ENCODE measurements at regions not wholly inside any gene's neighbourhood (a gene's known extent, or its start where the extent isn't known, plus 50 kb on each side); places are given as distances from the start of the nearest gene placed in this dataset.

DNA sequence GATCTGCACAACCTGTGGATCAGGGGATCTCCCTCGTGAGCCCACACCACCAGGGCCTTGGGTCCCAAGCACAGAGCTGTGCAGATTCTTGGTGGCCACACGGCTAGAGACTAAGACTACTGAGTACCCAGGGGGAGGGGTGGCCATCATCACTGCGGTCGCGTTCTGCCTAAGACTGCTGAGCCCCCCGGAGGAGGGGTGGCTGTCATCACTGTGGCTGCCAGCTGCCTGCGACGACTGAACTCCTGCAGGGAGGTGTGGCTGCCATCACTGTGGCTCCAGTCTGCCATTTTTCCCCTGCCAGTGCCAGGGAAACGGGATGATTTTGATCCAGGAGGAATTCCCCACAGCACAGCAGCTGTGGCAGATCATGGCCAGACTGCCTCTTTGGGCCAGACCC, 141.7 kb upstream of the SPANXB1 start:
- TF ChIP-seq, protein P1, sequence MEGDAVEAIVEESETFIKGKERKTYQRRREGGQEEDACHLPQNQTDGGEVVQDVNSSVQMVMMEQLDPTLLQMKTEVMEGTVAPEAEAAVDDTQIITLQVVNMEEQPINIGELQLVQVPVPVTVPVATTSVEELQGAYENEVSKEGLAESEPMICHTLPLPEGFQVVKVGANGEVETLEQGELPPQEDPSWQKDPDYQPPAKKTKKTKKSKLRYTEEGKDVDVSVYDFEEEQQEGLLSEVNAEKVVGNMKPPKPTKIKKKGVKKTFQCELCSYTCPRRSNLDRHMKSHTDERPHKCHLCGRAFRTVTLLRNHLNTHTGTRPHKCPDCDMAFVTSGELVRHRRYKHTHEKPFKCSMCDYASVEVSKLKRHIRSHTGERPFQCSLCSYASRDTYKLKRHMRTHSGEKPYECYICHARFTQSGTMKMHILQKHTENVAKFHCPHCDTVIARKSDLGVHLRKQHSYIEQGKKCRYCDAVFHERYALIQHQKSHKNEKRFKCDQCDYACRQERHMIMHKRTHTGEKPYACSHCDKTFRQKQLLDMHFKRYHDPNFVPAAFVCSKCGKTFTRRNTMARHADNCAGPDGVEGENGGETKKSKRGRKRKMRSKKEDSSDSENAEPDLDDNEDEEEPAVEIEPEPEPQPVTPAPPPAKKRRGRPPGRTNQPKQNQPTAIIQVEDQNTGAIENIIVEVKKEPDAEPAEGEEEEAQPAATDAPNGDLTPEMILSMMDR (IDR thresholded peaks at IDR 0.05; ENCODE audit: insufficient read depth, low read depth, low read length) = no peak
- no peak for TF ChIP-seq EZH2 (IDR thresholded peaks at IDR 0.05; ENCODE audit: insufficient read depth, low read length)

Data from astrocyte (in vitro differentiated cells and primary cell).